HG03159 (cell line): ENCODE measurements at regions not wholly inside any gene's neighbourhood (a gene's known extent, or its start where the extent isn't known, plus 50 kb on each side); places are given as distances from the start of the nearest gene placed in this dataset.
"Not testable (repeated sequence)": the region's sequence is repeated elsewhere in the genome, so short reads cannot be mapped to it uniquely, and the experiment has no call there.

Source experiments
- ATAC-seq: cut with Tn5 transposase; IDR thresholded peaks from one replicate; pipeline ENCODE4 v1.9.1; 2021; ENCODE audit warnings: mild to moderate bottlenecking, moderate library complexity; ENCODE audit not compliant: unreplicated experiment

GRCh38 chr5:17364987-17365810 is 132.8 kb upstream of the TAF11L2 start:
- no peak for ATAC-seq

- ATAC-seq, result no peak
Measured at GRCh38 chr5:17365811-17366138, 132.3 kb upstream of the TAF11L2 start.

GRCh38 chr5:17367256-17367840 is 130.7 kb upstream of the TAF11L2 start:
- no peak for ATAC-seq

GRCh38 chr5:17370651-17371050 is 127.4 kb upstream of the TAF11L2 start:
- no peak for ATAC-seq

- no peak for ATAC-seq
Measured at GRCh38 chr5:17373406-17373805, 124.6 kb upstream of the TAF11L2 start.

GRCh38 chr5:17373814-17374556 is 124.0 kb upstream of the TAF11L2 start:
- ATAC-seq, result no peak

- no peak for ATAC-seq
Measured at GRCh38 chr5:17374973-17375742, 122.9 kb upstream of the TAF11L2 start.

- not testable (repeated sequence) for ATAC-seq
Measured at GRCh38 chr5:17375886-17376285, 122.1 kb upstream of the TAF11L2 start.

- ATAC-seq, result no peak
Measured at GRCh38 chr5:17378346-17378997, 119.6 kb upstream of the TAF11L2 start.

- no peak for ATAC-seq
Measured at GRCh38 chr5:17379100-17379951, 118.7 kb upstream of the TAF11L2 start.

GRCh38 chr5:17381932-17382331 is 116.1 kb upstream of the TAF11L2 start:
- ATAC-seq, result no peak

GRCh38 chr5:17383526-17383925 is 114.5 kb upstream of the TAF11L2 start:
- no peak for ATAC-seq

GRCh38 chr5:17384181-17384580 is 113.8 kb upstream of the TAF11L2 start:
- ATAC-seq, result no peak

- no peak for ATAC-seq
Measured at GRCh38 chr5:17388717-17389116, 109.3 kb upstream of the TAF11L2 start.

- no peak for ATAC-seq
Measured at GRCh38 chr5:17394086-17394485, 103.9 kb upstream of the TAF11L2 start.

- no peak for ATAC-seq
Measured at GRCh38 chr5:17395106-17395880, 102.7 kb upstream of the TAF11L2 start.

- no peak for ATAC-seq
Measured at GRCh38 chr5:17396247-17396646, 101.8 kb upstream of the TAF11L2 start.

GRCh38 chr5:17398431-17398830 is 99.6 kb upstream of the TAF11L2 start:
- peak; percentile 54 for ATAC-seq
